IMR-90 (cell line): ENCODE measurements at regions not wholly inside any gene's neighbourhood (a gene's known extent, or its start where the extent isn't known, plus 50 kb on each side); places are given as distances from the start of the nearest gene placed in this dataset.

Source experiments
- ATAC-seq: fragments of 200-7000 bp; cut with Tn5 transposase; 2 replicates; pipeline ENCODE4 v1.9.1; 2020; ENCODE audit warnings: low read depth, mild to moderate bottlenecking, moderate library complexity
- BruUV-seq: library from RNA; stranded (reverse); fragments of 400-500 nt; replicated peaks from 2 replicates; lab custom pipeline; 2021; lab: Mats Ljungman, UMichigan
- CTCF ChIA-PET: fragments of 300-600 bp; formaldehyde crosslinking; extraction: SDS; loops from one replicate; lab custom pipeline; 2021; ENCODE audit warnings: antibody characterized with exemption; lab: Yijun Ruan, JAX
- POLR2A ChIA-PET: fragments of 300-600 bp; sonication (Branson Sonifier 250); formaldehyde crosslinking; loops from one replicate; lab custom pipeline; 2022; ENCODE audit warnings: antibody characterized with exemption; ENCODE audit not compliant: unreplicated experiment; lab: Charles Lee
- DNase-seq: peaks from one replicate; pipeline ENCODE4 v3.0.0; 2013
- H2AFZ ChIP-seq: replicated peaks from 2 replicates; pipeline ENCODE3; 2013; ENCODE audit warnings: low read length, mild to moderate bottlenecking; ENCODE audit not compliant: poor library complexity
- H2AK5ac ChIP-seq: 2 replicates; pipeline ENCODE4 v1.6.1; 2013; ENCODE audit warnings: low read depth, low read length, inconsistent platforms
- H2AK9ac ChIP-seq: replicated peaks from 2 replicates; pipeline ENCODE3; 2013; ENCODE audit warnings: mild to moderate bottlenecking, low read depth, low read length, moderate library complexity; ENCODE audit not compliant: poor library complexity
- H2BK120ac ChIP-seq: 2 replicates; pipeline ENCODE4 v1.6.1; 2013; ENCODE audit warnings: low read depth, low read length, inconsistent platforms
- H2BK15ac ChIP-seq: 3 replicates; pipeline ENCODE4 v1.6.1; 2013; ENCODE audit warnings: low read depth, low read length, inconsistent platforms
- H2BK20ac ChIP-seq: 2 replicates; pipeline ENCODE4 v1.6.1; 2013; ENCODE audit warnings: low read depth, mild to moderate bottlenecking, inconsistent platforms, low read length, moderate library complexity
- H2BK5ac ChIP-seq: 2 replicates; pipeline ENCODE4 v1.6.1; 2013; ENCODE audit warnings: mild to moderate bottlenecking, low read depth, low read length, inconsistent platforms; ENCODE audit not compliant: poor library complexity, severe bottlenecking
- H3K14ac ChIP-seq: replicated peaks from 2 replicates; pipeline ENCODE4 v1.6.1; 2013; ENCODE audit warnings: low read depth, low read length, inconsistent platforms
- H3K18ac ChIP-seq: 2 replicates; pipeline ENCODE4 v1.6.1; 2013; ENCODE audit warnings: low read depth, low read length, control low read depth
- H3K23ac ChIP-seq: 2 replicates; pipeline ENCODE4 v1.6.1; 2013; ENCODE audit warnings: low read depth, low read length, inconsistent platforms
- H3K27ac ChIP-seq: 2 replicates; pipeline ENCODE4 v1.5.1; 2013; ENCODE audit warnings: mild to moderate bottlenecking, control low read depth, low read length; ENCODE audit not compliant: insufficient read depth
- H3K27me3 ChIP-seq: 2 replicates; pipeline ENCODE4 v1.6.1; 2013; ENCODE audit warnings: low read length; ENCODE audit not compliant: control insufficient read depth, insufficient read depth
- H3K36me3 ChIP-seq: 2 replicates; pipeline ENCODE4 v1.6.1; 2013; ENCODE audit warnings: low read length, mixed read lengths; ENCODE audit not compliant: control insufficient read depth, insufficient read depth
- H3K4ac ChIP-seq: 2 replicates; pipeline ENCODE4 v1.6.1; 2013; ENCODE audit warnings: low read depth, low read length, inconsistent platforms
- H3K4me1 ChIP-seq: 2 replicates; pipeline ENCODE4 v1.6.1; 2013; ENCODE audit warnings: low read length, mixed read lengths; ENCODE audit not compliant: control insufficient read depth, insufficient read depth
- H3K4me2 ChIP-seq: 2 replicates; pipeline ENCODE4 v1.6.1; 2013; ENCODE audit warnings: low read depth, mild to moderate bottlenecking, control low read depth, low read length, moderate library complexity
- H3K4me3 ChIP-seq: 2 replicates; pipeline ENCODE4 v1.5.1; 2013; ENCODE audit warnings: low read depth, mild to moderate bottlenecking, control low read depth, low read length, moderate library complexity; ENCODE audit not compliant: insufficient read depth
- H3K56ac ChIP-seq: 2 replicates; pipeline ENCODE4 v1.6.1; 2013; ENCODE audit warnings: low read length, inconsistent platforms; ENCODE audit not compliant: insufficient read depth; ENCODE audit errors: extremely low read depth
- H3K79me1 ChIP-seq, 2 experiments: 2 replicates each; pipeline ENCODE4 v1.6.1; 2013; ENCODE audit warnings: low read length in 2 of 2, inconsistent platforms in 1 of 2, low read depth in 1 of 2
- H3K9ac ChIP-seq: 2 replicates; pipeline ENCODE4 v1.6.1; 2013; ENCODE audit warnings: low read depth, low read length, control low read depth
- H3K9me1 ChIP-seq: 2 replicates; pipeline ENCODE4 v1.6.1; 2013; ENCODE audit warnings: low read length, inconsistent platforms; ENCODE audit not compliant: insufficient read depth
- H3K9me3 ChIP-seq: 2 replicates; pipeline ENCODE4 v1.6.1; 2013; ENCODE audit warnings: low read length; ENCODE audit not compliant: control insufficient read depth, insufficient read depth
- H4K20me1 ChIP-seq: 2 replicates; pipeline ENCODE4 v1.6.1; 2013; ENCODE audit warnings: low read length, inconsistent platforms; ENCODE audit not compliant: insufficient read depth
- H4K5ac ChIP-seq: 2 replicates; pipeline ENCODE4 v1.6.1; 2013; ENCODE audit warnings: mild to moderate bottlenecking, low read depth, low read length, control low read depth
- H4K8ac ChIP-seq, 2 experiments: 2 replicates each; pipeline ENCODE4 v1.6.1; 2013; ENCODE audit warnings: low read depth in 2 of 2, low read length in 2 of 2, control low read depth in 1 of 2, inconsistent platforms in 1 of 2
- H4K91ac ChIP-seq: 2 replicates; pipeline ENCODE4 v1.6.1; 2013; ENCODE audit warnings: low read depth, low read length, inconsistent platforms; ENCODE audit not compliant: insufficient read depth
- BHLHE40 ChIP-seq: fragments of 150-350 bp; IDR thresholded peaks from 2 replicates; pipeline ENCODE4 v1.6.1; 2016; ENCODE audit warnings: mild to moderate bottlenecking, low read depth, low read length
- CEBPB ChIP-seq: IDR thresholded peaks from 2 replicates; pipeline ENCODE4 v1.6.1; 2012; ENCODE audit warnings: low read depth, low read length, improper control_type of control experiment
- CHD1 ChIP-seq: IDR thresholded peaks from 2 replicates; pipeline ENCODE4 v1.6.1; 2012; ENCODE audit warnings: low read depth, low read length, improper control_type of control experiment
- CTCF ChIP-seq: conservative IDR thresholded peaks from 2 replicates; pipeline ENCODE4 v1.5.1; 2012; ENCODE audit warnings: mild to moderate bottlenecking, low read depth, low read length, improper control_type of control experiment
- ELK1 ChIP-seq: fragments of 150-350 bp; IDR thresholded peaks from 2 replicates; pipeline ENCODE4 v1.6.1; 2016; ENCODE audit warnings: low read depth, mild to moderate bottlenecking, low read length, moderate library complexity, borderline replicate concordance
- FOS ChIP-seq: fragments of 150-350 bp; IDR thresholded peaks from 2 replicates; pipeline ENCODE4 v1.6.1; 2016; ENCODE audit warnings: low read depth, low read length
- MAFK ChIP-seq: IDR thresholded peaks from 2 replicates; pipeline ENCODE4 v1.6.1; 2012; ENCODE audit warnings: low read depth, low read length, improper control_type of control experiment
- MAZ ChIP-seq: IDR thresholded peaks from 2 replicates; pipeline ENCODE4 v1.6.1; 2012; ENCODE audit warnings: low read depth, mild to moderate bottlenecking, low read length, improper control_type of control experiment, moderate library complexity, borderline replicate concordance
- MXI1 ChIP-seq: IDR thresholded peaks from 2 replicates; pipeline ENCODE4 v1.6.1; 2012; ENCODE audit warnings: low read depth, mild to moderate bottlenecking, low read length, moderate library complexity, borderline replicate concordance
- NFE2L2 ChIP-seq: fragments of 150-350 bp; IDR thresholded peaks from 2 replicates; pipeline ENCODE4 v1.6.1; 2016; ENCODE audit warnings: low read depth, mild to moderate bottlenecking, low read length
- POLR2A ChIP-seq: IDR thresholded peaks from 2 replicates; pipeline ENCODE4 v1.6.1; 2012; ENCODE audit warnings: mild to moderate bottlenecking, low read depth, low read length
- RAD21 ChIP-seq: IDR thresholded peaks from 2 replicates; pipeline ENCODE4 v1.6.1; 2012; ENCODE audit warnings: low read length, improper control_type of control experiment
- RCOR1 ChIP-seq: IDR thresholded peaks from 2 replicates; pipeline ENCODE4 v1.6.1; 2012; ENCODE audit warnings: mild to moderate bottlenecking, low read length, improper control_type of control experiment; ENCODE audit not compliant: insufficient replicate concordance
- RFX5 ChIP-seq: IDR thresholded peaks from 2 replicates; pipeline ENCODE4 v1.8.0; 2012; ENCODE audit warnings: low read depth, mild to moderate bottlenecking, low read length, moderate library complexity
- SMC3 ChIP-seq: fragments of 150-350 bp; IDR thresholded peaks from 2 replicates; pipeline ENCODE4 v1.6.1; 2016; ENCODE audit warnings: low read depth, mild to moderate bottlenecking, antibody characterized with exemption, low read length, moderate library complexity
- USF2 ChIP-seq: fragments of 150-350 bp; IDR thresholded peaks from 2 replicates; pipeline ENCODE4 v1.6.1; 2017; ENCODE audit warnings: mild to moderate bottlenecking, antibody characterized with exemption, low read length, low read depth
- WGBS, 2 experiments: methylation state at CpG; one replicate each; pipeline versions ENCODE4 v1.1.5 to v1.1.7; 2013; ENCODE audit warnings: missing lambda C conversion rate in 2 of 2; ENCODE audit not compliant: insufficient read length in 1 of 2; ENCODE audit errors: extremely low coverage in 2 of 2; 5-methylcytosine and 5-hydroxymethylcytosine counted together
- dilution Hi-C: fragments of 300-500 bp; cut with HindIII; formaldehyde crosslinking; loops from one replicate; pipeline ENCODE4 v1.14.3; 2018; ENCODE audit warnings: low sequenced_read_pairs; ENCODE audit not compliant: unreplicated experiment
- in situ Hi-C: fragments of 300-500 bp; cut with MboI; formaldehyde crosslinking; loops from 3 replicates; pipeline ENCODE4 v1.14.3; 2019; ENCODE audit warnings: low sequenced_read_pairs, inconsistent platforms, mixed read lengths
- intact Hi-C: fragments of 100-400 bp; cut with micrococcal nuclease; formaldehyde crosslinking; loops from 2 replicates; pipeline ENCODE4 v1.10.0; 2022

- H3K4me3 ChIP-seq: no peak overlapping the region
- no peak for TF ChIP-seq FOS
- TF ChIP-seq RAD21: no peak
- no peak for TF ChIP-seq USF2
- TF ChIP-seq BHLHE40: no peak
- TF ChIP-seq MAFK: no peak
- TF ChIP-seq SMC3: no peak
- no peak for TF ChIP-seq CEBPB
- no peak for TF ChIP-seq CTCF
- no peak for TF ChIP-seq MAZ
- no peak for TF ChIP-seq MXI1
- no peak for TF ChIP-seq ELK1
- TF ChIP-seq POLR2A: no peak
- no peak for TF ChIP-seq CHD1
- TF ChIP-seq RCOR1: no peak
- TF ChIP-seq NFE2L2: no peak
- TF ChIP-seq RFX5: no peak
- DNase-seq (no peak), ATAC-seq (no peak)
- no peaks in the 10 kb centered on the region for H4K20me1 ChIP-seq
- H2BK5ac ChIP-seq: no peak overlapping the region
- CTCF ChIA-PET: interaction anchor here (0.5 kb wide), 1 partner anchor 717 kb away, joined by 3 read pairs; no protein-coding TSS in a partner anchor
- H2BK120ac ChIP-seq: no peak overlapping the region
- dilution Hi-C loops (no loop called here), in situ Hi-C loops (no loop called here), intact Hi-C loops (no loop called here)
- no peak overlapping the region for H3K4ac ChIP-seq
- peaks cover 41% of the 10 kb centered on the region for H3K27me3 ChIP-seq
- BruUV-seq: no TSS peak
- H3K4me2 ChIP-seq: no peak overlapping the region
- no peak overlapping the region for H3K18ac ChIP-seq
- POLR2A ChIA-PET: no interaction called here
- H2BK15ac ChIP-seq: no peak overlapping the region
- no peak overlapping the region for H4K5ac ChIP-seq
- no peak overlapping the region for H2BK20ac ChIP-seq
- WGBS, 2 experiments: 67% methylated on average over 2 of the region's 19 CpGs; no CpG with 5 or more reads in 1 of the 2 experiments
- peak overlapping the region; percentile 53 for H2AFZ ChIP-seq
- no peak overlapping the region for H3K56ac ChIP-seq
- no peak overlapping the region for H2AK9ac ChIP-seq
- H3K27ac ChIP-seq: no peak overlapping the region
- H3K79me1 ChIP-seq: no peaks in the 10 kb centered on the region
- H3K36me3 ChIP-seq: no peaks in the 10 kb centered on the region
- H3K9me3 ChIP-seq: no peaks in the 10 kb centered on the region; the same call in 1 of the 2 replicates
- H3K4me1 ChIP-seq: no peaks in the 10 kb centered on the region
- H3K23ac ChIP-seq: no peak overlapping the region
- no peak overlapping the region for H4K8ac ChIP-seq
- H3K9ac ChIP-seq: no peak overlapping the region
- H2AK5ac ChIP-seq: no peak overlapping the region
- no peak overlapping the region for H4K91ac ChIP-seq
- no peak overlapping the region for H3K14ac ChIP-seq
- no peaks in the 10 kb centered on the region for H3K9me1 ChIP-seq
Observed at GRCh38 chr2:38430597-38431207, 53.6 kb upstream of the ATL2 start.
